Ascending aorta (tissue), 2 donors: ENCODE measurements at regions not wholly inside any gene's neighbourhood (a gene's known extent, or its start where the extent isn't known, plus 50 kb on each side); places are given as distances from the start of the nearest gene placed in this dataset.

Experiments used
- DNase-seq, 2 donors: peaks; one replicate each; pipeline ENCODE4 v3.0.0-alpha.2; 2019; ENCODE audit warnings: low spot score in 2 of 2
- H3K27ac ChIP-seq, 2 donors: fragments of 200-600 bp; sonication (generic); one replicate each; pipeline ENCODE4 v1.5.1; 2016 to 2017; ENCODE audit warnings: mild to moderate bottlenecking in 1 of 2
- H3K27me3 ChIP-seq: fragments of 200-600 bp; sonication (generic); one replicate; pipeline ENCODE4 v1.5.1; 2017
- H3K36me3 ChIP-seq, 2 donors: fragments of 200-600 bp; sonication (generic); one replicate each; pipeline ENCODE4 v1.5.1; 2016
- H3K4me1 ChIP-seq, 2 donors: fragments of 200-600 bp; sonication (generic); one replicate each; pipeline ENCODE4 v1.5.1; 2016 to 2017; ENCODE audit warnings: mild to moderate bottlenecking in 1 of 2
- H3K4me3 ChIP-seq, 2 donors: fragments of 200-600 bp; sonication (generic); one replicate each; pipeline ENCODE4 v1.5.1; 2016 to 2017; ENCODE audit warnings: mild to moderate bottlenecking in 1 of 2
- H3K9me3 ChIP-seq, 2 donors: fragments of 200-600 bp; sonication (generic); one replicate each; pipeline ENCODE4 v1.5.1; 2016
- intact Hi-C: fragments of 100-400 bp; cut with DNase I; formaldehyde crosslinking; loops from one replicate; pipeline ENCODE4 v1.15.1; 2023
- TF ChIP-seq, protein P1 (sequence below), 3 experiments: fragments of 200-600 bp in 2 of 3; fragments of 450-650 bp in 1 of 3; sonication (generic) in 2 of 3; IDR thresholded peaks; one replicate each; pipeline ENCODE4 v1.5.1; 2016 to 2019; ENCODE audit warnings: antibody characterized with exemption in 3 of 3, mild to moderate bottlenecking in 1 of 3, moderate library complexity in 1 of 3

DNA sequence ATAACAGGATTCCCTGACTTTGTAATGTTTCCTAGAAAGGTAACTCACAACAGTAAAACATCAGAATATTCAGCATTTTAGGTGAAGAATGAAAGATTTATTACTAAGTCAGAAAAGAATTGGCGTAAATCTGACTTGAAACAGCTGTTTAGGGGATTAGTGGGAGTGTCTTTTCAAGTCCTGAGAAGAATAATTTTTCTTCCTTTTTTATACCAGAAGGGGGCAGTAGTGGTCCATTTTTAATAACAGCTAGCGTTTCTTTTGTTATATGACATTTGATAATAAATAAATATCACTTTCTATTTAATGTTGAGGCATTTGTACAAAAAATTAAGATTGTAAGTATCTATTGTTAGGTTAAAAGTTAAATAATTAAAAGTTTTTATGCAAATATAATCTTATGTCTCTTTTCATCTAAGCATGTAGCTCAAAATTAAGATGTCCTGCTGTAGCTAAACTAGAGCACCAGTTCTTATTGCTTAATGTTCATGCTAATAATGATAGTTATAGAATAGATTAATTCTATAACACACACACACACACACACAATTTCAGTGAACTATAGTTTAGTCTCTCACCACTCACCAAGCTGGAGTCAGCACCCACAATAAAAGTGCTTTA lies 258.7 kb upstream of the ARRDC3 start:
- H3K27ac ChIP-seq: no peak overlapping the region
- DNase-seq: no peak

DNA sequence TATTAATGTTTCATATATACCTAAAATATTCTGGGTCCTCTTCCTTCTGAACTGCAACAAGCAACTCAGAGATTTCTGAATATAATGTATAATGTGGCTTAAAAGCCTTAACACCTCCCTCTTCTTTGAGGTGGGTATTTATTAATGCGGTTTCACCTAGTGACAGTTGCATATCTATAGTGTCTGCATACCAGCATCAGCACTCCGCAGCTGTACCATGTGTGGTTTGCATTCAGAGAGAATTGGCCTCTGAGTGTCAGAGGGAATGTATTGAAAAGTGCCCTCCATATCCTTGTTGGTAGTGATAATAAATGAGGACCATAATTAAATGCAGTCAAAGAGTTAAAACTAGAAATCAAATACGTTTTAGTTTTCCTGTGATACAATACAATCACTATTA lies 256.6 kb upstream of the ARRDC3 start:
- no peak overlapping the region for H3K4me3 ChIP-seq
- no peak for DNase-seq
- H3K36me3 ChIP-seq: no peaks in the 10 kb centered on the region
- H3K4me1 ChIP-seq: no peaks in the 10 kb centered on the region
- H3K9me3 ChIP-seq: no peaks in the 10 kb centered on the region
- intact Hi-C loops: no loop called here
- TF ChIP-seq, protein P1, sequence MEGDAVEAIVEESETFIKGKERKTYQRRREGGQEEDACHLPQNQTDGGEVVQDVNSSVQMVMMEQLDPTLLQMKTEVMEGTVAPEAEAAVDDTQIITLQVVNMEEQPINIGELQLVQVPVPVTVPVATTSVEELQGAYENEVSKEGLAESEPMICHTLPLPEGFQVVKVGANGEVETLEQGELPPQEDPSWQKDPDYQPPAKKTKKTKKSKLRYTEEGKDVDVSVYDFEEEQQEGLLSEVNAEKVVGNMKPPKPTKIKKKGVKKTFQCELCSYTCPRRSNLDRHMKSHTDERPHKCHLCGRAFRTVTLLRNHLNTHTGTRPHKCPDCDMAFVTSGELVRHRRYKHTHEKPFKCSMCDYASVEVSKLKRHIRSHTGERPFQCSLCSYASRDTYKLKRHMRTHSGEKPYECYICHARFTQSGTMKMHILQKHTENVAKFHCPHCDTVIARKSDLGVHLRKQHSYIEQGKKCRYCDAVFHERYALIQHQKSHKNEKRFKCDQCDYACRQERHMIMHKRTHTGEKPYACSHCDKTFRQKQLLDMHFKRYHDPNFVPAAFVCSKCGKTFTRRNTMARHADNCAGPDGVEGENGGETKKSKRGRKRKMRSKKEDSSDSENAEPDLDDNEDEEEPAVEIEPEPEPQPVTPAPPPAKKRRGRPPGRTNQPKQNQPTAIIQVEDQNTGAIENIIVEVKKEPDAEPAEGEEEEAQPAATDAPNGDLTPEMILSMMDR (IDR thresholded peaks at IDR 0.05): no peak
- no peaks in the 10 kb centered on the region for H3K27me3 ChIP-seq
- no peak overlapping the region for H3K27ac ChIP-seq

More for the DNA sequence above, 258.7 kb upstream of the ARRDC3 start:
- intact Hi-C loops: no loop called here
- no peaks in the 10 kb centered on the region for H3K9me3 ChIP-seq
- H3K36me3 ChIP-seq: no peaks in the 10 kb centered on the region
- H3K27me3 ChIP-seq: no peaks in the 10 kb centered on the region
- TF ChIP-seq, protein P1 (IDR thresholded peaks at IDR 0.05): peak in 2 of 3 experiments; percentile 28 to 46
- H3K4me1 ChIP-seq: no peaks in the 10 kb centered on the region
- no peak overlapping the region for H3K4me3 ChIP-seq

DNA sequence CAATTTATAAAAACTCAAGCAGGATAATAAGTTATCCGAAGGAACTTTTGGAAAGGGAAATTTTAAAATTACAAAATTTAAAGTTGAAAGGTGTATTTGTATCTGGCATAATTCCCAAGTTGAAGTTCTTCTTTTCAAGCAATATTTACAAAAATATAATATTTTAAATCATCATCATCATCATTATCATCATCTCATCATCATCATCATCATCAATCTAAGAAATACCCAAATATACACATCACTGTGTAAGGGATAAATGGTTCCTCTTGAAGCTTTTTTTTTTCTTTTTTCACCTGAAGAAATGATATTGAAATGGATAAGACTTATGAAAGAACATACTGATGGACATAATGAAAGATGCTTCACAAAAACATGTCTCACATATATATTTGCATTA lies 254.9 kb upstream of the ARRDC3 start:
- H3K4me3 ChIP-seq: no peak overlapping the region
- DNase-seq: no peak
- H3K27me3 ChIP-seq: no peaks in the 10 kb centered on the region
- intact Hi-C loops: no loop called here
- no peaks in the 10 kb centered on the region for H3K36me3 ChIP-seq
- TF ChIP-seq, protein P1 (IDR thresholded peaks at IDR 0.05): no peak
- no peak overlapping the region for H3K27ac ChIP-seq
- no peaks in the 10 kb centered on the region for H3K9me3 ChIP-seq
- no peaks in the 10 kb centered on the region for H3K4me1 ChIP-seq

DNA sequence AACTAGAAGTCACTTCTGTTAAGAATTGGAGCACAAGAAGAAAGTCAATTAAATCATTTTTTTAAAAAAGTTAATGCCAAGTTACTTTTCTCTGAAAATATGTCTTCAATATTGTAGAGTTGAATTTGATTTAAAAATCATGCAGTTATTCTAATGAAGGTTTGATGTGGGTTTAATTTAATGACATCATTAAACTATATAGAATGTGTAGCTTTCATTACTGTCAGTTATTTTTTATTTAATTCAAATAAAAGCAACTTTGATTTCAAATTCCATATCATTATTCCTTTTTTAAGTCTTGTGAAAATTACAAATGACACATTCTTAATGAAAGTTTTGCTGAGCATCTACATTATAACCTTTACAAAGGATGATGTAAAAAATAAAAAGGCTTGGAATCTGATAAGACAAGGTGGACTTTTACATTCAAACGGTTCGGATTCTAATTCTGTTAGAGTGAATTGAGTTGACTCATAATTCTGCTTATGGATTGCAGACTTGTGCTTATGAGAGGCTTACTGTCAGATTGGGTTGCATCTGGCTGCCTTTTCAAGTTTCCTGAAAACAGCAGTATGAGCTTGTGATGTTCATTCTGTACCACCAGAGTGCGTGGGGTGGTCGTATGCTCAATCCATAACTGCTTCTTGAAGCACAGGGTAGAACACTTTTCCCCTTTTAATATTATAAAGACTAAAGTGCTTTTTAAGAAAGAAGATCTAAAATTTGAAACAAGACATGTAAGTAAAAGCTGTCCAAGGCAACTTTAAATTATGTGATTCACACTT lies 253.0 kb upstream of the ARRDC3 start:
- TF ChIP-seq, protein P1 (IDR thresholded peaks at IDR 0.05): no peak
- Histone ChIP-seq H3K4me3 (no peak overlapping the region), H3K4me1 (no peaks in the 10 kb centered on the region), H3K27me3 (no peaks in the 10 kb centered on the region), H3K9me3 (no peaks in the 10 kb centered on the region), H3K36me3 (no peaks in the 10 kb centered on the region), H3K27ac (no peak overlapping the region)
- DNase-seq: no peak
- intact Hi-C loops: no loop called here

DNA sequence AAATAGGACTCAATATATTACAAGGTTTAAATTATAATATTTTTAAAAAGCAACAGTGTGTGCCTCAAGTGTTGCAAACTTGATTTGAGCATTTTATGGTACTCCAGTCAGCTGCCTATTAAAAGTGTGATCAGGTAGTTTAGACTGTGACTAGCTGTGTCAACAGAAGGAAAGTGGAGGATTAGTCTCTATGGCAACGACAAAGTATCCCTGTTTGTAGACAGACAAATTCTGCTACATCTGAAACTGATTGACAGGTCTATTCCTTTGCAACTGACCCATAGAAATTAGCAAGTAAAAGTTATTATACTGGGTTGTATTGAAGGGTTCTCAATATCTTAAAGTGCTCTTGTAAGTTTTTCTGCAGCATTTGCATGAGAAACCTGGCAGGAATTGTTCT lies 249.8 kb upstream of the ARRDC3 start:
- intact Hi-C loops: no loop called here
- Histone ChIP-seq H3K9me3 (no peaks in the 10 kb centered on the region), H3K27me3 (no peaks in the 10 kb centered on the region), H3K36me3 (no peaks in the 10 kb centered on the region), H3K4me3 (no peak overlapping the region), H3K27ac (no peak overlapping the region), H3K4me1 (no peaks in the 10 kb centered on the region)
- TF ChIP-seq, protein P1 (IDR thresholded peaks at IDR 0.05): no peak
- no peak for DNase-seq
